H1 (cell line): ENCODE measurements at regions not wholly inside any gene's neighbourhood (a gene's known extent, or its start where the extent isn't known, plus 50 kb on each side); places are given as distances from the start of the nearest gene placed in this dataset.
"Not testable (repeated sequence)": the region's sequence is repeated elsewhere in the genome, so short reads cannot be mapped to it uniquely, and the experiment has no call there.

Experiments used
- CTCF ChIA-PET: fragments of 300-600 bp; sonication (Branson Sonifier 250); formaldehyde crosslinking; loops from one replicate; lab custom pipeline; 2021; ENCODE audit not compliant: partially characterized antibody; lab: Charles Lee
- POLR2A ChIA-PET: fragments of 300-600 bp; sonication (Branson Sonifier 250); formaldehyde crosslinking; loops from one replicate; lab custom pipeline; 2021; ENCODE audit warnings: inconsistent platforms; ENCODE audit not compliant: partially characterized antibody; lab: Charles Lee
- DNase-seq, 2 experiments: peaks; one replicate each; pipeline versions ENCODE4 v3.0.0 to v3.0.0-alpha.2; 2010 to 2022; ENCODE audit warnings: low spot score in 2 of 2, low read depth in 1 of 2, mixed read lengths in 1 of 2
- FAIRE-seq: peaks from 2 replicates; lab custom pipeline; 2011; peaks lifted over from hg19 to GRCh38; lab: Jason Lieb, UNC
- H2AFZ ChIP-seq: 2 replicates; pipeline ENCODE4 v1.8.1; 2012; ENCODE audit warnings: low read length, inconsistent platforms
- H2AK5ac ChIP-seq: 2 replicates; pipeline ENCODE4 v1.6.1; 2013; ENCODE audit warnings: low read depth, low read length
- H2BK120ac ChIP-seq: replicated peaks from 2 replicates; pipeline ENCODE3; 2013; ENCODE audit warnings: low read depth, low read length, inconsistent platforms
- H2BK12ac ChIP-seq: 2 replicates; pipeline ENCODE4 v1.6.1; 2013; ENCODE audit warnings: low read depth, low read length
- H2BK15ac ChIP-seq: 2 replicates; pipeline ENCODE4 v1.6.1; 2013; ENCODE audit warnings: low read length
- H2BK20ac ChIP-seq: 2 replicates; pipeline ENCODE4 v1.6.1; 2013; ENCODE audit warnings: low read length
- H2BK5ac ChIP-seq: 2 replicates; pipeline ENCODE4 v1.6.1; 2013; ENCODE audit warnings: low read depth, low read length
- H3K14ac ChIP-seq: 2 replicates; pipeline ENCODE4 v1.6.1; 2013; ENCODE audit warnings: inconsistent platforms; ENCODE audit not compliant: insufficient read length
- H3K18ac ChIP-seq: 2 replicates; pipeline ENCODE4 v1.6.1; 2013; ENCODE audit warnings: low read length; ENCODE audit errors: extremely low read depth
- H3K23ac ChIP-seq: 2 replicates; pipeline ENCODE4 v1.6.1; 2013; ENCODE audit warnings: inconsistent platforms; ENCODE audit not compliant: insufficient read length
- H3K23me2 ChIP-seq: 2 replicates; pipeline ENCODE4 v1.6.1; 2013; ENCODE audit warnings: low read depth, low read length
- H3K27ac ChIP-seq: 2 replicates; pipeline ENCODE4 v1.6.1; 2011; ENCODE audit warnings: low read depth, low read length, inconsistent platforms
- H3K27me3 ChIP-seq, 4 experiments: replicated peaks in 1 of 4; 1 replicate in 1 of 4; 2 replicates in 3 of 4; pipeline versions ENCODE4 v1.6.1 to v1.8.1; 2011 to 2013; ENCODE audit warnings: low read length in 3 of 4, mild to moderate bottlenecking in 3 of 4, inconsistent platforms in 2 of 4, mixed read lengths in 2 of 4, moderate library complexity in 1 of 4; ENCODE audit not compliant: control insufficient read depth in 3 of 4, insufficient read depth in 3 of 4; ENCODE audit errors: extremely low read depth in 1 of 4
- H3K36me3 ChIP-seq, 4 experiments: 2 replicates each; pipeline versions ENCODE4 v1.6.1 to v1.8.1; 2011 to 2013; ENCODE audit warnings: mild to moderate bottlenecking in 4 of 4, low read length in 3 of 4, moderate library complexity in 2 of 4, control low read depth in 1 of 4, inconsistent platforms in 1 of 4; ENCODE audit not compliant: insufficient read depth in 4 of 4, control insufficient read depth in 2 of 4
- H3K4ac ChIP-seq: replicated peaks from 2 replicates; pipeline ENCODE3; 2013; ENCODE audit warnings: low read length, low read depth, mixed read lengths, inconsistent platforms; ENCODE audit not compliant: insufficient read length
- H3K4me1 ChIP-seq, 4 experiments: replicated peaks in 1 of 4; 1 replicate in 1 of 4; 2 replicates in 3 of 4; pipeline versions ENCODE4 v1.6.1 to v1.8.1; 2011 to 2013; ENCODE audit warnings: low read length in 3 of 4, inconsistent platforms in 2 of 4, mixed read lengths in 1 of 4; ENCODE audit not compliant: insufficient read depth in 4 of 4, control insufficient read depth in 3 of 4
- H3K4me2 ChIP-seq, 2 experiments: 2 replicates each; pipeline versions ENCODE4 v1.6.1 to v1.8.1; 2011 to 2013; ENCODE audit warnings: low read depth in 2 of 2, low read length in 2 of 2, control low read depth in 1 of 2, inconsistent platforms in 1 of 2, mild to moderate bottlenecking in 1 of 2; ENCODE audit not compliant: insufficient read depth in 1 of 2
- H3K4me3 ChIP-seq, 4 experiments: fragments of 200-600, 300-600 bp in 1 of 4; sonication (generic), shearing (Covaris generic), sonication (Bioruptor Twin) in 1 of 4; 2 replicates each; pipeline versions ENCODE4 v1.5.1 to v1.8.1; 2011 to 2016; ENCODE audit warnings: low read length in 4 of 4, low read depth in 3 of 4, control low read depth in 2 of 4, inconsistent platforms in 2 of 4, mild to moderate bottlenecking in 2 of 4, mixed read lengths in 1 of 4, moderate library complexity in 1 of 4; ENCODE audit not compliant: insufficient read depth in 2 of 4; ENCODE audit errors: extremely low read depth in 1 of 4
- H3K56ac ChIP-seq: replicated peaks from 2 replicates; pipeline ENCODE3; 2013; ENCODE audit warnings: low read depth, mild to moderate bottlenecking, mixed read lengths, low read length, inconsistent platforms; ENCODE audit not compliant: insufficient read length
- H3K79me1 ChIP-seq: 2 replicates; pipeline ENCODE4 v1.6.1; 2013; ENCODE audit warnings: low read depth, low read length, control low read depth
- H3K79me2 ChIP-seq, 2 experiments: 2 replicates each; pipeline versions ENCODE4 v1.6.1 to v1.8.1; 2012 to 2013; ENCODE audit warnings: low read length in 2 of 2, mild to moderate bottlenecking in 2 of 2, inconsistent platforms in 1 of 2; ENCODE audit not compliant: insufficient read depth in 2 of 2, control insufficient read depth in 1 of 2
- H3K9ac ChIP-seq, 4 experiments: replicated peaks in 1 of 4; 1 replicate in 1 of 4; 2 replicates in 3 of 4; pipeline versions ENCODE4 v1.6.1 to v1.8.1; 2011 to 2013; ENCODE audit warnings: low read depth in 3 of 4, low read length in 3 of 4, control low read depth in 2 of 4, mild to moderate bottlenecking in 2 of 4, moderate library complexity in 2 of 4, inconsistent platforms in 1 of 4; ENCODE audit errors: extremely low read depth in 1 of 4
- H3K9me3 ChIP-seq, 2 experiments: 2 replicates each; pipeline versions ENCODE4 v1.6.1 to v1.8.1; 2012 to 2013; ENCODE audit warnings: mild to moderate bottlenecking in 2 of 2, moderate library complexity in 2 of 2, control low read depth in 1 of 2, inconsistent platforms in 1 of 2, low read depth in 1 of 2, low read length in 1 of 2, mixed read lengths in 1 of 2; ENCODE audit not compliant: insufficient read depth in 2 of 2
- H4K20me1 ChIP-seq, 2 experiments: replicated peaks in 1 of 2; 2 replicates each; pipeline versions ENCODE3 to v1.8.1; 2011 to 2013; ENCODE audit warnings: inconsistent platforms in 2 of 2, low read length in 2 of 2, mild to moderate bottlenecking in 1 of 2; ENCODE audit not compliant: insufficient read depth in 2 of 2, control insufficient read depth in 1 of 2
- H4K5ac ChIP-seq: 2 replicates; pipeline ENCODE4 v1.6.1; 2013; ENCODE audit warnings: low read length, low read depth, mixed read lengths, inconsistent platforms; ENCODE audit not compliant: insufficient read length
- H4K8ac ChIP-seq: 2 replicates; pipeline ENCODE4 v1.8.0; 2013; ENCODE audit warnings: mild to moderate bottlenecking, moderate library complexity, low read length, inconsistent platforms; ENCODE audit not compliant: insufficient read depth; ENCODE audit errors: extremely low read depth
- H4K91ac ChIP-seq: replicated peaks from 2 replicates; pipeline ENCODE3; 2013; ENCODE audit warnings: low read length, mixed read lengths, inconsistent platforms; ENCODE audit not compliant: insufficient read length
- SRF ChIP-seq: IDR thresholded peaks from 2 replicates; pipeline ENCODE4 v1.6.1; 2011; ENCODE audit warnings: mild to moderate bottlenecking, low read depth, low read length, moderate library complexity
- WGBS, 2 experiments: shearing (Covaris generic) in 1 of 2; methylation state at CpG; one replicate each; pipeline versions ENCODE4 v1.1.6 to v1.1.7; 2013 to 2015; ENCODE audit warnings: low lambda C conversion rate in 2 of 2, mixed read lengths in 2 of 2, inconsistent platforms in 1 of 2, low coverage in 1 of 2, missing lambda C conversion rate in 1 of 2; ENCODE audit not compliant: insufficient replicate concordance in 2 of 2, insufficient coverage in 1 of 2, insufficient read length in 1 of 2; ENCODE audit errors: extremely low coverage in 1 of 2, missing lambda C conversion rate in 1 of 2; 5-methylcytosine and 5-hydroxymethylcytosine counted together

- Histone ChIP-seq H3K27me3 (no peaks in the 10 kb centered on the region), H3K23ac (no peak overlapping the region), H3K4me3 (no peak overlapping the region), H3K14ac (no peak overlapping the region), H3K56ac (no peak overlapping the region), H3K9me3 (no peaks in the 10 kb centered on the region), H2AFZ (no peak overlapping the region), H2BK15ac (no peak overlapping the region), H3K9ac (no peak overlapping the region), H4K20me1 (no peaks in the 10 kb centered on the region), H3K79me2 (no peaks in the 10 kb centered on the region), H3K27ac (no peak overlapping the region), H3K79me1 (no peaks in the 10 kb centered on the region), H3K4ac (no peak overlapping the region), H2BK20ac (no peak overlapping the region), H4K8ac (no peak overlapping the region), H2AK5ac (no peak overlapping the region), H2BK120ac (no peak overlapping the region), H2BK5ac (no peak overlapping the region), H2BK12ac (no peak overlapping the region), H3K18ac (no peak overlapping the region), H3K4me2 (no peak overlapping the region), H4K91ac (no peak overlapping the region), H4K5ac (no peak overlapping the region), H3K36me3 (no peaks in the 10 kb centered on the region), H3K23me2 (no peaks in the 10 kb centered on the region), H3K4me1 (no peaks in the 10 kb centered on the region)
- FAIRE-seq = no peak
- TF ChIP-seq SRF = no peak
- DNase-seq = no peak
- POLR2A ChIA-PET = no interaction called here
- CTCF ChIA-PET = no interaction called here
- WGBS, 2 experiments = 89% methylated on average over 1 of the region's 1 CpG; no CpG with 5 or more reads in 1 of the 2 experiments
Observed at GRCh38 chr7:16266877-16267276, 154.5 kb downstream of the CRPPA start.

- H4K5ac ChIP-seq, H4K91ac ChIP-seq, H3K9ac ChIP-seq, DNase-seq, H3K4ac ChIP-seq, H2BK15ac ChIP-seq, H3K4me3 ChIP-seq, H3K23ac ChIP-seq, H3K27ac ChIP-seq, H3K9me3 ChIP-seq, H2AFZ ChIP-seq, FAIRE-seq, H3K79me1 ChIP-seq, H3K27me3 ChIP-seq, H4K8ac ChIP-seq, H3K23me2 ChIP-seq, H2BK120ac ChIP-seq, H3K56ac ChIP-seq, H2BK12ac ChIP-seq, CTCF ChIA-PET, H3K14ac ChIP-seq, POLR2A ChIA-PET, H2BK20ac ChIP-seq, H4K20me1 ChIP-seq, H3K36me3 ChIP-seq, H2BK5ac ChIP-seq, H3K18ac ChIP-seq, H3K79me2 ChIP-seq, H3K4me1 ChIP-seq, H3K4me2 ChIP-seq, H2AK5ac ChIP-seq: not testable (repeated sequence)
- WGBS, 2 experiments = 87% methylated on average over 9 of the region's 9 CpGs; no CpG with 5 or more reads in 1 of the 2 experiments
Observed at GRCh38 chr7:16266470-16266869, 154.9 kb downstream of the CRPPA start.
